Keratinocyte (primary cell): ENCODE measurements at regions not wholly inside any gene's neighbourhood (a gene's known extent, or its start where the extent isn't known, plus 50 kb on each side); places are given as distances from the start of the nearest gene placed in this dataset.

Experiments
- DNase-seq: peaks from one replicate; pipeline ENCODE4 v3.0.0-alpha.2; 2011; ENCODE audit warnings: low read depth, missing footprints, low spot score
- FAIRE-seq: peaks from 2 replicates; lab custom pipeline; 2011; peaks lifted over from hg19 to GRCh38; lab: Jason Lieb, UNC
- H2AFZ ChIP-seq: 2 replicates; pipeline ENCODE4 v1.6.0; 2012; ENCODE audit warnings: low read length, control low read depth, inconsistent platforms; ENCODE audit not compliant: control insufficient read depth
- H3K27ac ChIP-seq: 2 replicates; pipeline ENCODE4 v1.5.1; 2011; ENCODE audit warnings: low read length; ENCODE audit not compliant: control insufficient read depth, insufficient read depth
- H3K27me3 ChIP-seq: 3 replicates; pipeline ENCODE4 v1.6.0; 2011; ENCODE audit warnings: low read length; ENCODE audit not compliant: control insufficient read depth, insufficient read depth; ENCODE audit errors: extremely low read depth
- H3K36me3 ChIP-seq, 2 experiments: 2 replicates in 1 of 2; 3 replicates in 1 of 2; pipeline ENCODE4 v1.5.1; 2011; ENCODE audit warnings: low read length in 2 of 2, mild to moderate bottlenecking in 1 of 2; ENCODE audit not compliant: control insufficient read depth in 2 of 2, insufficient read depth in 2 of 2; ENCODE audit errors: extremely low read depth in 1 of 2
- H3K4me1 ChIP-seq: 3 replicates; pipeline ENCODE4 v1.5.1; 2011; ENCODE audit warnings: low read length; ENCODE audit not compliant: control insufficient read depth, insufficient read depth; ENCODE audit errors: extremely low read depth
- H3K4me2 ChIP-seq: 3 replicates; pipeline ENCODE4 v1.6.0; 2011; ENCODE audit warnings: low read depth, low read length; ENCODE audit not compliant: control insufficient read depth, insufficient read depth; ENCODE audit errors: extremely low read depth
- H3K4me3 ChIP-seq, 3 experiments: fragments of 200-600 bp in 1 of 3; sonication (generic) in 1 of 3; 2 replicates in 2 of 3; 3 replicates in 1 of 3; pipeline ENCODE4 v1.5.1; 2011 to 2016; ENCODE audit warnings: low read length in 3 of 3, mild to moderate bottlenecking in 3 of 3, control low read depth in 2 of 3, inconsistent platforms in 1 of 3, low read depth in 1 of 3, mixed read lengths in 1 of 3, mixed run types in 1 of 3, moderate library complexity in 1 of 3; ENCODE audit not compliant: control insufficient read depth in 2 of 3, insufficient read depth in 2 of 3; ENCODE audit errors: extremely low read depth in 1 of 3
- H3K79me2 ChIP-seq: 2 replicates; pipeline ENCODE4 v1.6.0; 2012; ENCODE audit warnings: low read length; ENCODE audit not compliant: control insufficient read depth, insufficient read depth
- H3K9ac ChIP-seq: 3 replicates; pipeline ENCODE4 v1.6.0; 2011; ENCODE audit warnings: low read length; ENCODE audit not compliant: control insufficient read depth, insufficient read depth; ENCODE audit errors: extremely low read depth
- H3K9me1 ChIP-seq: 3 replicates; pipeline ENCODE4 v1.6.0; 2011; ENCODE audit warnings: low read length; ENCODE audit not compliant: control insufficient read depth, insufficient read depth; ENCODE audit errors: extremely low read depth
- H3K9me3 ChIP-seq: 2 replicates; pipeline ENCODE4 v1.5.1; 2012; ENCODE audit warnings: low read depth, low read length; ENCODE audit not compliant: control insufficient read depth
- H4K20me1 ChIP-seq: 3 replicates; pipeline ENCODE4 v1.6.0; 2011; ENCODE audit warnings: low read length; ENCODE audit not compliant: control insufficient read depth, insufficient read depth; ENCODE audit errors: extremely low read depth
- CTCF ChIP-seq, 3 experiments: IDR thresholded peaks in 1 of 3; conservative IDR thresholded peaks in 1 of 3; optimal IDR thresholded peaks in 1 of 3; 2 replicates in 2 of 3; 3 replicates in 1 of 3; pipeline versions ENCODE3 to v1.5.1; 2011; ENCODE audit warnings: low read length in 3 of 3, mild to moderate bottlenecking in 3 of 3, moderate library complexity in 2 of 3, control low read depth in 1 of 3, inconsistent platforms in 1 of 3; ENCODE audit not compliant: insufficient read depth in 2 of 3; ENCODE audit errors: extremely low read depth in 1 of 3
- EZH2 ChIP-seq: IDR thresholded peaks from one replicate; pipeline ENCODE4 v1.6.1; 2012; ENCODE audit warnings: inconsistent platforms, mild to moderate bottlenecking, low read length, moderate library complexity
- dilution Hi-C: fragments of 300-500 bp; cut with MboI; formaldehyde crosslinking; loops from one replicate; pipeline ENCODE4 v1.7.0; 2020; ENCODE audit warnings: low sequenced_read_pairs; ENCODE audit not compliant: extremely low pct_ligation_motif_present

GRCh38 chr3:182179631-182180030, 467.9 kb downstream of the SOX2 start:
- H3K4me3 ChIP-seq, result no peak overlapping the region
- H3K9me1 ChIP-seq, result no peaks in the 10 kb centered on the region
- no peak overlapping the region for H3K9ac ChIP-seq
- H3K4me1 ChIP-seq, result peaks cover 21% of the 10 kb centered on the region
- H3K36me3 ChIP-seq, result no peaks in the 10 kb centered on the region
- no peaks in the 10 kb centered on the region for H4K20me1 ChIP-seq
- no peaks in the 10 kb centered on the region for H3K27me3 ChIP-seq
- no peak for TF ChIP-seq CTCF (optimal IDR thresholded peaks at IDR 0.05 in 1 of 3, IDR thresholded peaks at IDR 0.05 in 1 of 3, conservative IDR thresholded peaks at IDR 0.05 in 1 of 3; ENCODE audit: extremely low read depth in 1 of 3, insufficient read depth in 2 of 3, low read length in 3 of 3)
- TF ChIP-seq EZH2, result no peak
- no peak overlapping the region for H3K4me2 ChIP-seq
- no peak overlapping the region for H3K27ac ChIP-seq
- DNase-seq (no peak), FAIRE-seq (no peak)
- no peak overlapping the region for H2AFZ ChIP-seq
- dilution Hi-C loops, result no loop called here
- no peaks in the 10 kb centered on the region for H3K9me3 ChIP-seq
- no peaks in the 10 kb centered on the region for H3K79me2 ChIP-seq

GRCh38 chr3:182180654-182181385, 469.1 kb downstream of the SOX2 start:
- Histone ChIP-seq H3K27ac (no peak overlapping the region), H3K27me3 (no peaks in the 10 kb centered on the region), H3K9ac (no peak overlapping the region), H4K20me1 (no peaks in the 10 kb centered on the region), H3K4me1 (peaks cover 21% of the 10 kb centered on the region), H2AFZ (no peak overlapping the region), H3K4me2 (no peak overlapping the region), H3K9me3 (no peaks in the 10 kb centered on the region), H3K4me3 (no peak overlapping the region), H3K79me2 (no peaks in the 10 kb centered on the region), H3K9me1 (no peaks in the 10 kb centered on the region), H3K36me3 (no peaks in the 10 kb centered on the region)
- dilution Hi-C loops, result no loop called here
- DNase-seq (no peak), FAIRE-seq (no peak)
- TF ChIP-seq EZH2 (no peak), CTCF (optimal IDR thresholded peaks at IDR 0.05 in 1 of 3, IDR thresholded peaks at IDR 0.05 in 1 of 3, conservative IDR thresholded peaks at IDR 0.05 in 1 of 3; ENCODE audit: extremely low read depth in 1 of 3, insufficient read depth in 2 of 3, low read length in 3 of 3) (no peak)
